GM23338 (cell line): ENCODE measurements at regions not wholly inside any gene's neighbourhood (a gene's known extent, or its start where the extent isn't known, plus 50 kb on each side); places are given as distances from the start of the nearest gene placed in this dataset.
"Not testable (repeated sequence)": the region's sequence is repeated elsewhere in the genome, so short reads cannot be mapped to it uniquely, and the experiment has no call there.

Experiments
- ATAC-seq: fragments of 200-7000 bp; cut with Tn5 transposase; 3 replicates; pipeline ENCODE4 v1.9.1; 2020
- DNase-seq: peaks from one replicate; pipeline ENCODE4 v3.0.0-alpha.2; 2015; ENCODE audit warnings: low spot score
- H2AFZ ChIP-seq: fragments of 200-600 bp; sonication (generic); 2 replicates; pipeline ENCODE4 v1.8.0; 2016; ENCODE audit warnings: antibody characterized with exemption, mild to moderate bottlenecking, moderate library complexity
- H3F3A ChIP-seq: fragments of 200-600 bp; sonication (generic); replicated peaks from 2 replicates; pipeline ENCODE4 v1.8.0; 2017; ENCODE audit warnings: antibody characterized with exemption, mixed run types, low read depth
- H3K27ac ChIP-seq: fragments of 200-600 bp; sonication (generic); 2 replicates; pipeline ENCODE4 v1.6.1; 2016; ENCODE audit warnings: low read depth
- H3K27me3 ChIP-seq: fragments of 200-600 bp; sonication (generic); 2 replicates; pipeline ENCODE4 v1.8.0; 2016; ENCODE audit warnings: mild to moderate bottlenecking, mixed run types, moderate library complexity; ENCODE audit not compliant: insufficient read depth
- H3K36me3 ChIP-seq: fragments of 200-600 bp; sonication (generic); 2 replicates; pipeline ENCODE4 v1.8.0; 2016; ENCODE audit warnings: mild to moderate bottlenecking; ENCODE audit not compliant: insufficient read depth
- H3K4me1 ChIP-seq: fragments of 200-600 bp; sonication (generic); 2 replicates; pipeline ENCODE4 v1.8.0; 2016; ENCODE audit warnings: mild to moderate bottlenecking, moderate library complexity; ENCODE audit not compliant: insufficient read depth
- H3K4me2 ChIP-seq: fragments of 200-600 bp; sonication (generic); 2 replicates; pipeline ENCODE4 v1.7.1; 2017; ENCODE audit warnings: mixed run types
- H3K4me3 ChIP-seq: fragments of 200-600 bp; sonication (generic); 2 replicates; pipeline ENCODE4 v1.6.1; 2016; ENCODE audit warnings: mixed run types
- H3K79me2 ChIP-seq: fragments of 200-600 bp; sonication (generic); replicated peaks from 2 replicates; pipeline ENCODE4 v1.8.0; 2017; ENCODE audit warnings: mild to moderate bottlenecking; ENCODE audit not compliant: insufficient read depth
- H3K9me2 ChIP-seq: fragments of 200-600 bp; sonication (generic); 2 replicates; pipeline ENCODE4 v1.8.0; 2017; ENCODE audit not compliant: insufficient read depth
- H4K20me1 ChIP-seq: fragments of 200-600 bp; sonication (generic); replicated peaks from 2 replicates; pipeline ENCODE4 v1.8.0; 2017; ENCODE audit warnings: mild to moderate bottlenecking; ENCODE audit not compliant: insufficient read depth
- H3K27ac Mint-ChIP-seq: 2 replicates; pipeline ENCODE4 v1.8.0; 2020; ENCODE audit warnings: inconsistent platforms, mild to moderate bottlenecking, moderate library complexity, mixed read lengths
- H3K27me3 Mint-ChIP-seq: 3 replicates; pipeline ENCODE4 v1.8.0; 2022; ENCODE audit warnings: low read depth, mild to moderate bottlenecking, moderate library complexity, mixed read lengths, inconsistent platforms; ENCODE audit not compliant: insufficient read depth, poor library complexity
- H3K36me3 Mint-ChIP-seq: 3 replicates; pipeline ENCODE4 v1.8.0; 2021; ENCODE audit warnings: low read depth, mild to moderate bottlenecking, inconsistent platforms, moderate library complexity, mixed read lengths
- H3K4me1 Mint-ChIP-seq: 3 replicates; pipeline ENCODE4 v1.8.0; 2020; ENCODE audit warnings: mild to moderate bottlenecking, inconsistent platforms, mixed read lengths
- H3K4me3 Mint-ChIP-seq: 3 replicates; pipeline ENCODE4 v1.8.0; 2021; ENCODE audit warnings: moderate library complexity, mild to moderate bottlenecking, inconsistent platforms, mixed read lengths
- H3K9me3 Mint-ChIP-seq: 3 replicates; pipeline ENCODE4 v1.8.0; 2020; ENCODE audit warnings: moderate library complexity, mild to moderate bottlenecking, inconsistent platforms, mixed read lengths
- CREB1 ChIP-seq: fragments of 250-450 bp; sonication (Bioruptor Pico); IDR thresholded peaks from 2 replicates; pipeline ENCODE4 v1.5.0; 2020; ENCODE audit warnings: low read depth, mild to moderate bottlenecking, moderate library complexity
- EZH2phosphoT487 ChIP-seq: fragments of 200-600 bp; sonication (generic); IDR thresholded peaks from one replicate; pipeline ENCODE4 v1.8.1; 2018; ENCODE audit warnings: antibody characterized with exemption; ENCODE audit not compliant: unreplicated experiment
- JUNB ChIP-seq: IDR thresholded peaks from one replicate; pipeline ENCODE4 v1.6.1; 2016; ENCODE audit warnings: antibody characterized with exemption; ENCODE audit not compliant: unreplicated experiment
- NANOG ChIP-seq: IDR thresholded peaks from 2 replicates; pipeline ENCODE4 v1.6.1; 2016; ENCODE audit warnings: antibody characterized with exemption, borderline replicate concordance
- POLR2AphosphoS5 ChIP-seq: IDR thresholded peaks from 2 replicates; pipeline ENCODE4 v1.6.1; 2016; ENCODE audit warnings: antibody characterized with exemption, low read depth
- ZNF114 ChIP-seq: fragments of 250-450 bp; sonication (Bioruptor Pico); IDR thresholded peaks from 2 replicates; pipeline ENCODE4 v1.5.0; 2020; ENCODE audit warnings: mild to moderate bottlenecking, moderate library complexity
- TF ChIP-seq, protein P1 (sequence below): fragments of 250-450 bp; sonication (Bioruptor Pico); IDR thresholded peaks from 2 replicates; pipeline ENCODE4 v1.5.0; 2020; ENCODE audit warnings: mild to moderate bottlenecking, moderate library complexity
- TF ChIP-seq, protein P2 (sequence below), 2 experiments: fragments of 200-600 bp in 1 of 2; sonication (generic) in 1 of 2; conservative IDR thresholded peaks; 2 replicates each; pipeline versions ENCODE4 v1.5.1 to v1.6.1; 2016 to 2017; ENCODE audit warnings: antibody characterized with exemption in 2 of 2, low read depth in 2 of 2, mild to moderate bottlenecking in 2 of 2, moderate library complexity in 1 of 2
- TF ChIP-seq, protein P3 (sequence below): IDR thresholded peaks from one replicate; pipeline ENCODE4 v1.6.1; 2018; ENCODE audit warnings: antibody characterized with exemption; ENCODE audit not compliant: unreplicated experiment

DNA sequence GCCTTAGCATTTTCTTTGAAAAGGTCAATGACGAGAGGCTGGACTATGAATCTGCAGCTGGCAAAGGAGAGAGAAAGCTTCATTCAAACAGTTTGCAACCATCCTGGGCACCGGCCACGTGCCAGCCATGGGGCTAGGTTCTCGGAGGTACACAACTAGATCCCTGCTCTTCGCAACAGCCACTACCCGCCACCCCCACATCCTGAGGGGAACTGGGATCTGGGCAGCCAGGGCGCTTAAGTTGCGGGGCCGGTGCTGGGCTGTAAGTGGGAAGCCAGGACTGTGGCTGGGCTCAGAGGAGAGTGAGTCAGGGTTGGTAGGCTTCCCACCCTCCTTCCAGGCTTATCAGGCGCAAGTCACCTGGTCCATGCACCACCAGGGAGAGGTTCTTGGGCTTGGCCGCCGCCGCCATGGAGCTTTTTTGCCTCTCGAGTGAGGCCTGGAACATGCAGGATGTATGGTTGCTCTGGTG, 95.0 kb upstream of the TERB2 start (continued):
- TF ChIP-seq, protein P1, sequence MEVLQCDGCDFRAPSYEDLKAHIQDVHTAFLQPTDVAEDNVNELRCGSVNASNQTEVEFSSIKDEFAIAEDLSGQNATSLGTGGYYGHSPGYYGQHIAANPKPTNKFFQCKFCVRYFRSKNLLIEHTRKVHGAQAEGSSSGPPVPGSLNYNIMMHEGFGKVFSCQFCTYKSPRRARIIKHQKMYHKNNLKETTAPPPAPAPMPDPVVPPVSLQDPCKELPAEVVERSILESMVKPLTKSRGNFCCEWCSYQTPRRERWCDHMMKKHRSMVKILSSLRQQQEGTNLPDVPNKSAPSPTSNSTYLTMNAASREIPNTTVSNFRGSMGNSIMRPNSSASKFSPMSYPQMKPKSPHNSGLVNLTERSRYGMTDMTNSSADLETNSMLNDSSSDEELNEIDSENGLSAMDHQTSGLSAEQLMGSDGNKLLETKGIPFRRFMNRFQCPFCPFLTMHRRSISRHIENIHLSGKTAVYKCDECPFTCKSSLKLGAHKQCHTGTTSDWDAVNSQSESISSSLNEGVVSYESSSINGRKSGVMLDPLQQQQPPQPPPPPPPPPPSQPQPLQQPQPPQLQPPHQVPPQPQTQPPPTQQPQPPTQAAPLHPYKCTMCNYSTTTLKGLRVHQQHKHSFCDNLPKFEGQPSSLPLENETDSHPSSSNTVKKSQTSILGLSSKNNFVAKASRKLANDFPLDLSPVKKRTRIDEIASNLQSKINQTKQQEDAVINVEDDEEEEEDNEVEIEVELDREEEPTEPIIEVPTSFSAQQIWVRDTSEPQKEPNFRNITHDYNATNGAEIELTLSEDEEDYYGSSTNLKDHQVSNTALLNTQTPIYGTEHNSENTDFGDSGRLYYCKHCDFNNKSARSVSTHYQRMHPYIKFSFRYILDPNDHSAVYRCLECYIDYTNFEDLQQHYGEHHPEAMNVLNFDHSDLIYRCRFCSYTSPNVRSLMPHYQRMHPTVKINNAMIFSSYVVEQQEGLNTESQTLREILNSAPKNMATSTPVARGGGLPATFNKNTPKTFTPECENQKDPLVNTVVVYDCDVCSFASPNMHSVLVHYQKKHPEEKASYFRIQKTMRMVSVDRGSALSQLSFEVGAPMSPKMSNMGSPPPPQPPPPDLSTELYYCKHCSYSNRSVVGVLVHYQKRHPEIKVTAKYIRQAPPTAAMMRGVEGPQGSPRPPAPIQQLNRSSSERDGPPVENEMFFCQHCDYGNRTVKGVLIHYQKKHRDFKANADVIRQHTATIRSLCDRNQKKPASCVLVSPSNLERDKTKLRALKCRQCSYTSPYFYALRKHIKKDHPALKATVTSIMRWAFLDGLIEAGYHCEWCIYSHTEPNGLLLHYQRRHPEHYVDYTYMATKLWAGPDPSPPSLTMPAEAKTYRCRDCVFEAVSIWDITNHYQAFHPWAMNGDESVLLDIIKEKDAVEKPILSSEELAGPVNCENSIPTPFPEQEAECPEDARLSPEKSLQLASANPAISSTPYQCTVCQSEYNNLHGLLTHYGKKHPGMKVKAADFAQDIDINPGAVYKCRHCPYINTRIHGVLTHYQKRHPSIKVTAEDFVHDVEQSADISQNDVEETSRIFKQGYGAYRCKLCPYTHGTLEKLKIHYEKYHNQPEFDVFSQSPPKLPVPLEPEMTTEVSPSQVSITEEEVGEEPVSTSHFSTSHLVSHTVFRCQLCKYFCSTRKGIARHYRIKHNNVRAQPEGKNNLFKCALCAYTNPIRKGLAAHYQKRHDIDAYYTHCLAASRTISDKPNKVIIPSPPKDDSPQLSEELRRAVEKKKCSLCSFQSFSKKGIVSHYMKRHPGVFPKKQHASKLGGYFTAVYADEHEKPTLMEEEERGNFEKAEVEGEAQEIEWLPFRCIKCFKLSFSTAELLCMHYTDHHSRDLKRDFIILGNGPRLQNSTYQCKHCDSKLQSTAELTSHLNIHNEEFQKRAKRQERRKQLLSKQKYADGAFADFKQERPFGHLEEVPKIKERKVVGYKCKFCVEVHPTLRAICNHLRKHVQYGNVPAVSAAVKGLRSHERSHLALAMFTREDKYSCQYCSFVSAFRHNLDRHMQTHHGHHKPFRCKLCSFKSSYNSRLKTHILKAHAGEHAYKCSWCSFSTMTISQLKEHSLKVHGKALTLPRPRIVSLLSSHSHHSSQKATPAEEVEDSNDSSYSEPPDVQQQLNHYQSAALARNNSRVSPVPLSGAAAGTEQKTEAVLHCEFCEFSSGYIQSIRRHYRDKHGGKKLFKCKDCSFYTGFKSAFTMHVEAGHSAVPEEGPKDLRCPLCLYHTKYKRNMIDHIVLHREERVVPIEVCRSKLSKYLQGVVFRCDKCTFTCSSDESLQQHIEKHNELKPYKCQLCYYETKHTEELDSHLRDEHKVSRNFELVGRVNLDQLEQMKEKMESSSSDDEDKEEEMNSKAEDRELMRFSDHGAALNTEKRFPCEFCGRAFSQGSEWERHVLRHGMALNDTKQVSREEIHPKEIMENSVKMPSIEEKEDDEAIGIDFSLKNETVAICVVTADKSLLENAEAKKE (CRISPR knock-in tag): no peak
- TF ChIP-seq EZH2phosphoT487 (no peak), ZNF114 (CRISPR knock-in tag) (no peak), CREB1 (CRISPR knock-in tag) (no peak), NANOG (no peak), POLR2AphosphoS5 (no peak)

DNA sequence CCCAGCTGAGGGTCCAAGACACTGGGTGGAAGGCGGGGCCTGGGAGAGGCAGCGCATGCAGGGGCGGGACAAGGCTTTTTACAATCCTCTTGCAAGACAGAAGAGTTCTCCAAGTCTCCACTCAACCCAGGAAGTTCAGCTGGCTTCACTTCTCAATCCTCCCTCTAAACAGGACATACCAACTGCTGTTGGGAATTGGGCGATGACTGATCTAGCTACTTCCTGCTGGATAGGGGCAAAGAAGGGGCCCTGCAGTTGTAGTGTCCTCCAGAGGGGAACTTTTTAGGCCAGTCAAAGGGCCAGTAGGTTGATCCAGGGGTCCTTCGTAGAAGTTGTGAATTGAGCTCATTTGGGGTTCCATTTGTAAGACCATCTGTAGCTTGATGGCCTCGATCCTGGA, 94.6 kb upstream of the TERB2 start:
- Mint-ChIP-seq H3K4me3 (no peak overlapping the region), H3K36me3 (peaks cover 10% of the 10 kb centered on the region; the same call in 2 of the 3 replicates), H3K4me1 (no peaks in the 10 kb centered on the region), H3K27me3 (peaks cover 3% of the 10 kb centered on the region), H3K27ac (no peak overlapping the region), H3K9me3 (peaks cover 60% of the 10 kb centered on the region)
- H3K4me3 ChIP-seq: no peak overlapping the region
- no peak overlapping the region for H3K27ac ChIP-seq
- H3K79me2 ChIP-seq: no peaks in the 10 kb centered on the region
- no peaks in the 10 kb centered on the region for H4K20me1 ChIP-seq
- H2AFZ ChIP-seq: no peak overlapping the region
- ATAC-seq (no peak), DNase-seq (peak; percentile 2)
- H3K9me2 ChIP-seq: no peaks in the 10 kb centered on the region
- TF ChIP-seq JUNB (no peak), ZNF114 (CRISPR knock-in tag) (no peak)
- TF ChIP-seq, protein P2, sequence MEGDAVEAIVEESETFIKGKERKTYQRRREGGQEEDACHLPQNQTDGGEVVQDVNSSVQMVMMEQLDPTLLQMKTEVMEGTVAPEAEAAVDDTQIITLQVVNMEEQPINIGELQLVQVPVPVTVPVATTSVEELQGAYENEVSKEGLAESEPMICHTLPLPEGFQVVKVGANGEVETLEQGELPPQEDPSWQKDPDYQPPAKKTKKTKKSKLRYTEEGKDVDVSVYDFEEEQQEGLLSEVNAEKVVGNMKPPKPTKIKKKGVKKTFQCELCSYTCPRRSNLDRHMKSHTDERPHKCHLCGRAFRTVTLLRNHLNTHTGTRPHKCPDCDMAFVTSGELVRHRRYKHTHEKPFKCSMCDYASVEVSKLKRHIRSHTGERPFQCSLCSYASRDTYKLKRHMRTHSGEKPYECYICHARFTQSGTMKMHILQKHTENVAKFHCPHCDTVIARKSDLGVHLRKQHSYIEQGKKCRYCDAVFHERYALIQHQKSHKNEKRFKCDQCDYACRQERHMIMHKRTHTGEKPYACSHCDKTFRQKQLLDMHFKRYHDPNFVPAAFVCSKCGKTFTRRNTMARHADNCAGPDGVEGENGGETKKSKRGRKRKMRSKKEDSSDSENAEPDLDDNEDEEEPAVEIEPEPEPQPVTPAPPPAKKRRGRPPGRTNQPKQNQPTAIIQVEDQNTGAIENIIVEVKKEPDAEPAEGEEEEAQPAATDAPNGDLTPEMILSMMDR (conservative IDR thresholded peaks at IDR 0.05; ENCODE audit: low read depth in 2 of 2): no peak
- TF ChIP-seq, protein P3, sequence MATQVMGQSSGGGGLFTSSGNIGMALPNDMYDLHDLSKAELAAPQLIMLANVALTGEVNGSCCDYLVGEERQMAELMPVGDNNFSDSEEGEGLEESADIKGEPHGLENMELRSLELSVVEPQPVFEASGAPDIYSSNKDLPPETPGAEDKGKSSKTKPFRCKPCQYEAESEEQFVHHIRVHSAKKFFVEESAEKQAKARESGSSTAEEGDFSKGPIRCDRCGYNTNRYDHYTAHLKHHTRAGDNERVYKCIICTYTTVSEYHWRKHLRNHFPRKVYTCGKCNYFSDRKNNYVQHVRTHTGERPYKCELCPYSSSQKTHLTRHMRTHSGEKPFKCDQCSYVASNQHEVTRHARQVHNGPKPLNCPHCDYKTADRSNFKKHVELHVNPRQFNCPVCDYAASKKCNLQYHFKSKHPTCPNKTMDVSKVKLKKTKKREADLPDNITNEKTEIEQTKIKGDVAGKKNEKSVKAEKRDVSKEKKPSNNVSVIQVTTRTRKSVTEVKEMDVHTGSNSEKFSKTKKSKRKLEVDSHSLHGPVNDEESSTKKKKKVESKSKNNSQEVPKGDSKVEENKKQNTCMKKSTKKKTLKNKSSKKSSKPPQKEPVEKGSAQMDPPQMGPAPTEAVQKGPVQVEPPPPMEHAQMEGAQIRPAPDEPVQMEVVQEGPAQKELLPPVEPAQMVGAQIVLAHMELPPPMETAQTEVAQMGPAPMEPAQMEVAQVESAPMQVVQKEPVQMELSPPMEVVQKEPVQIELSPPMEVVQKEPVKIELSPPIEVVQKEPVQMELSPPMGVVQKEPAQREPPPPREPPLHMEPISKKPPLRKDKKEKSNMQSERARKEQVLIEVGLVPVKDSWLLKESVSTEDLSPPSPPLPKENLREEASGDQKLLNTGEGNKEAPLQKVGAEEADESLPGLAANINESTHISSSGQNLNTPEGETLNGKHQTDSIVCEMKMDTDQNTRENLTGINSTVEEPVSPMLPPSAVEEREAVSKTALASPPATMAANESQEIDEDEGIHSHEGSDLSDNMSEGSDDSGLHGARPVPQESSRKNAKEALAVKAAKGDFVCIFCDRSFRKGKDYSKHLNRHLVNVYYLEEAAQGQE: no peak
- H3K4me1 ChIP-seq: no peaks in the 10 kb centered on the region
- no peak overlapping the region for H3K4me2 ChIP-seq
- H3F3A ChIP-seq: no peaks in the 10 kb centered on the region
- H3K36me3 ChIP-seq: no peaks in the 10 kb centered on the region
- H3K27me3 ChIP-seq: no peaks in the 10 kb centered on the region

DNA sequence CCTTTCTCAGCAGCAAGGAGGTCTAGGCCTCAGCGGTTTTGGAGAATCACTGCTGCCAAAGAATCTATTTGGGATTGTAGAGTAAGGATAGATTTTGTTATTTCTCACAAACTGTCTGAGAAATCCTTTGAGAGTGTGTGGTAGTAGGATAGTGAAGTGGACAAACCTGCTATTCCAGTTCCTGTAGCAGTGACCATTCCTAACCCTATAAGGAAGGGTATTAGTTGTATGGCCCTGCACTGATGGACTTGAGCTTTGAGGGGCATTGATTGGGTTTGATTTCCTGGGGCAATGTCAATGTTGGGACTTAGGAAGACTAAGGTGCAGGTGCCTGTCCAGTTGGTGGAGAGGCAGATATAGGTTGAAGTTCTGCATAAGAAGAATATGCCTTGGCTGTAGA, 93.6 kb upstream of the TERB2 start:
- H3K9me3 Mint-ChIP-seq: peaks cover 68% of the 10 kb centered on the region
- H3K79me2 ChIP-seq, H3K4me3 ChIP-seq, H3F3A ChIP-seq, H4K20me1 ChIP-seq, H3K9me2 ChIP-seq, H3K27ac ChIP-seq, H3K36me3 Mint-ChIP-seq, DNase-seq, ATAC-seq, H3K4me3 Mint-ChIP-seq, H3K4me1 Mint-ChIP-seq, H3K27me3 ChIP-seq, H3K27me3 Mint-ChIP-seq, H3K27ac Mint-ChIP-seq, H2AFZ ChIP-seq, H3K4me2 ChIP-seq, H3K36me3 ChIP-seq, H3K4me1 ChIP-seq: not testable (repeated sequence)
